CD4-positive, CD25-positive, alpha-beta regulatory T cell (primary cell): ENCODE measurements at regions not wholly inside any gene's neighbourhood (a gene's known extent, or its start where the extent isn't known, plus 50 kb on each side); places are given as distances from the start of the nearest gene placed in this dataset.

Experiments used
- ATAC-seq, 2 donors: fragments of 150-1000 bp; cut with Tn5 transposase; one replicate each; pipeline ENCODE4 v1.10.0; 2021; ENCODE audit warnings: low read depth in 2 of 2, moderate number of reproducible peaks in 2 of 2, moderate library complexity in 1 of 2
- DNase-seq, 3 donors: peaks; one replicate each; pipeline versions ENCODE4 v3.0.0 to v3.0.0-alpha.2; 2012 to 2022; ENCODE audit warnings: mixed read lengths in 1 of 3
- H3K27ac ChIP-seq: one replicate; pipeline ENCODE4 v1.7.0; 2013; ENCODE audit warnings: mild to moderate bottlenecking, low read length; ENCODE audit not compliant: insufficient read depth, poor library complexity, severe bottlenecking
- H3K27me3 ChIP-seq: one replicate; pipeline ENCODE4 v1.7.0; 2013; ENCODE audit warnings: low read length; ENCODE audit not compliant: control insufficient read depth, insufficient read depth
- H3K36me3 ChIP-seq: one replicate; pipeline ENCODE4 v1.7.0; 2013; ENCODE audit warnings: mild to moderate bottlenecking, low read length, moderate library complexity; ENCODE audit not compliant: control insufficient read depth, insufficient read depth
- H3K4me1 ChIP-seq: 2 replicates; pipeline ENCODE4 v1.7.0; 2013; ENCODE audit warnings: mild to moderate bottlenecking, low read length; ENCODE audit not compliant: insufficient read depth, control insufficient read depth, poor library complexity, severe bottlenecking
- H3K4me3 ChIP-seq: one replicate; pipeline ENCODE4 v1.7.0; 2013; ENCODE audit warnings: low read depth, mild to moderate bottlenecking, low read length, moderate library complexity
- H3K9me3 ChIP-seq, 2 experiments: 1 replicate in 1 of 2; 2 replicates in 1 of 2; pipeline ENCODE4 v1.7.0; 2013; ENCODE audit warnings: low read length in 2 of 2, mild to moderate bottlenecking in 1 of 2, moderate library complexity in 1 of 2; ENCODE audit not compliant: control insufficient read depth in 2 of 2
- H3K27ac Mint-ChIP-seq, 3 donors: one replicate each; pipeline ENCODE4 v1.8.0; 2020 to 2022; ENCODE audit warnings: mild to moderate bottlenecking in 3 of 3, mixed read lengths in 3 of 3, moderate library complexity in 2 of 3
- H3K27me3 Mint-ChIP-seq: one replicate; pipeline ENCODE4 v1.8.0; 2022; ENCODE audit warnings: mild to moderate bottlenecking, mixed read lengths
- H3K36me3 Mint-ChIP-seq: one replicate; pipeline ENCODE4 v1.8.0; 2020; ENCODE audit warnings: mixed read lengths
- H3K4me1 Mint-ChIP-seq, 4 donors: one replicate each; pipeline ENCODE4 v1.8.0; 2020 to 2022; ENCODE audit warnings: mixed read lengths in 4 of 4, mild to moderate bottlenecking in 1 of 4
- H3K4me3 Mint-ChIP-seq, 4 donors: one replicate each; pipeline ENCODE4 v1.8.0; 2020 to 2022; ENCODE audit warnings: mild to moderate bottlenecking in 4 of 4, mixed read lengths in 4 of 4, moderate library complexity in 3 of 4
- H3K9me3 Mint-ChIP-seq, 7 donors: one replicate each; pipeline ENCODE4 v1.8.0; 2020 to 2022; ENCODE audit warnings: mixed read lengths in 7 of 7, mild to moderate bottlenecking in 3 of 7, moderate library complexity in 2 of 7

DNA sequence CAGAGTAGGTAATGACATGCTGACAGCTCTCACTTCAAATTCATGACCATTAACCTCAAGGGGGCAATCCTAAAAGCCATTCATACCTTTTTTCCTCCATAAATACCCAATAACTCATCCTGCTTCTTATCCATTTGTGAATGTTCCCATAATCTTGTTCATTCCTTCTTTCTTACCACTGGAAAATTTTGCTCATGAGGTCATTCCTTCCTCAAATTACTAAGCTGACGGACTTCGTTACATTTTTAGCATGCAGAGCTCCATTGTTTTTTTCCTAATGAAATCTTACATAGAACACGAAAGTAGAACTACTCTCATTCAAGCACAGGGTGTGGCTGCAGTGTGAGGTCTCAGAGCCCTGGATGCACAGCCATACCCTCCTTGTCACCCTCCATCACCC lies 276.5 kb upstream of the DPYD start:
- no peak overlapping the region for H3K27ac ChIP-seq
- Mint-ChIP-seq H3K9me3 (peaks cover 0 to 6% (median 2%) of the 10 kb centered on the region in 7 donors), H3K27me3 (no peaks in the 10 kb centered on the region), H3K27ac (no peak overlapping the region), H3K4me1 (no peaks in the 10 kb centered on the region), H3K4me3 (no peak overlapping the region), H3K36me3 (no peaks in the 10 kb centered on the region)
- H3K36me3 ChIP-seq = no peaks in the 10 kb centered on the region
- ATAC-seq (no peak), DNase-seq (no peak)
- no peaks in the 10 kb centered on the region for H3K27me3 ChIP-seq
- no peak overlapping the region for H3K4me3 ChIP-seq
- no peaks in the 10 kb centered on the region for H3K4me1 ChIP-seq
- H3K9me3 ChIP-seq = no peaks in the 10 kb centered on the region

DNA sequence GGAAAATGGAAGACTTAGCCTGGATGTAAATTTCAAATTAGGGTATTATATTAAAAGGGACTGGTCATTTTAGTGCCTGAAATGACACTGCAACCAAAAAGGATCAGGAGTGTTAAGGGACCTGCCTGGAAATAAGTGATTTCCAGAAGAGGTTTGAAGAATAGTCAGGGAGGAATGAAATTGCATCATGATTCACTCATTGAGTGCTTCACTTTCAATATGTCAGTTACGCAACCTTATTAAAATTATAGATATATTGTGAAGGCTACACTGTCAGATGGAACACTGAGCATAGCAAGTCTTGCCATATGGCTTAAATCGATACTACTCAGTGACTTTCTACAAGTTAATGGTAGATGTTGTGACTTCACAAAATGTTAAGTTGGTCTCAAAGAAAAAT lies 275.2 kb upstream of the DPYD start:
- H3K27ac ChIP-seq = no peak overlapping the region
- no peak for ATAC-seq
- Mint-ChIP-seq H3K27ac (no peak overlapping the region), H3K36me3 (no peaks in the 10 kb centered on the region), H3K4me1 (no peaks in the 10 kb centered on the region), H3K4me3 (no peak overlapping the region), H3K27me3 (no peaks in the 10 kb centered on the region), H3K9me3 (peaks cover 0 to 5% (median 1%) of the 10 kb centered on the region in 7 donors)
- no peak for DNase-seq
- H3K27me3 ChIP-seq = no peaks in the 10 kb centered on the region
- no peaks in the 10 kb centered on the region for H3K9me3 ChIP-seq
- H3K4me1 ChIP-seq = no peaks in the 10 kb centered on the region
- H3K36me3 ChIP-seq = no peaks in the 10 kb centered on the region
- no peak overlapping the region for H3K4me3 ChIP-seq

DNA sequence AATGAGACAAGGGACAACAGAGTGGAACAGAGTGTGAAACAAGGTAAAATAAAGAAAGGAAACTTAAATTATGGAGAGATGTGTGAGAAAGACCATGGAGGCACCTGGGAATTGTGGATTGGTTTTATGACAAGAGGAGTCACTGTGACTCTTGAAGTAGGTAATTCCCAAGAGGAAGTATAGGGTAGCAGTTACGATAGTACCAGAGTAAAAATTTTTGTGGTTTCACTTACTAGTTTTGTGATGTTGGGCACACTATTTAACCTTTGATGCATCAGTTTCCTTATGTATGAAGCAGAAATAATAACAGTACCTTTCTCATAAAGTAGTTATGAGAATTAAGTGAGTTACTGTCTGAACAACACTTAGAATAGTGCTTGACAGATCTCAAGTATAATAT lies 267.9 kb upstream of the DPYD start:
- no peaks in the 10 kb centered on the region for H3K9me3 ChIP-seq
- H3K4me3 ChIP-seq = no peak overlapping the region
- Mint-ChIP-seq H3K9me3 (peaks cover 0 to 3% (median 0%) of the 10 kb centered on the region in 7 donors), H3K4me1 (no peaks in the 10 kb centered on the region), H3K27me3 (peaks cover 4% of the 10 kb centered on the region), H3K4me3 (no peak overlapping the region), H3K36me3 (no peaks in the 10 kb centered on the region), H3K27ac (no peak overlapping the region)
- no peaks in the 10 kb centered on the region for H3K27me3 ChIP-seq
- H3K27ac ChIP-seq = no peak overlapping the region
- ATAC-seq (no peak), DNase-seq (no peak)
- H3K4me1 ChIP-seq = no peaks in the 10 kb centered on the region
- H3K36me3 ChIP-seq = no peaks in the 10 kb centered on the region

- Histone ChIP-seq H3K4me3 (no peak overlapping the region), H3K27ac (no peak overlapping the region), H3K36me3 (no peaks in the 10 kb centered on the region), H3K4me1 (no peaks in the 10 kb centered on the region), H3K27me3 (no peaks in the 10 kb centered on the region), H3K9me3 (no peaks in the 10 kb centered on the region)
- Mint-ChIP-seq H3K36me3 (no peaks in the 10 kb centered on the region), H3K4me3 (no peak overlapping the region), H3K27ac (no peak overlapping the region), H3K9me3 (no peaks in the 10 kb centered on the region), H3K4me1 (no peaks in the 10 kb centered on the region), H3K27me3 (peaks cover 4% of the 10 kb centered on the region)
- DNase-seq (no peak), ATAC-seq (no peak)
Measured at GRCh38 chr1:98184856-98185255, 264.0 kb upstream of the DPYD start.

DNA sequence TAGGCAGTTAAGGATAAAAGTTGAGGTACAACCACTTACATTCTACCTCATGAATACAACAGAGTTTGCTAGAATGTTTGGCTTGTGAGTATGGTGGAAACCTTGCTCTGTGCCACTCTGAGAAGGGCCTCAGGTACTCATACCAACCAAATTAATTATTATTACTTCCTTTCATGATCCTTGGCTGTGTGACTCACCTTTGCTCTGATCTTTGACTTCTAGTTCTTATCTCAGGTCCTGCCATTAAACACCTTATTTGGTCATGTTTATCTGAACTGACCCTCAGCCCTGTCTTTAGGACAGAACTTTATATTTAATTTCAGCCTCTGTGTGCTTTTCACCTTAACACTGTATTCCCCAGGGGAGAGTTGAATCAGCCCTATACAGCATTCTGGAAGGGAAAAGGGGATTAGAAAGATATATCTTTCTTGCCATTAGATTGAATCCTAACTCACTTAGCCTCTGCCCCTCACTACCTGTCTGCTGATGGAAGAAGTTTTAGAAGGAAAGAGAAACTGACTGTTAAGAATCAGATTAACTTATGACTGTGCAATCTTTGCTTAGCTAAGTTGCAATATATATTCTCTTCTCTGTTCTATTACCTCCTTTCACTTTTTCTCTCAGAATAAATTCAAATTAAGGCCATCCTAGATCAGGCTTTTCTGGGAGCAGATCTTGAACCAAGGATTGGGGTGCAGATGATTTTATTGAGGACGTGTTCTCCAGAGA lies 260.4 kb upstream of the DPYD start:
- no peak overlapping the region for H3K4me3 Mint-ChIP-seq
- H3K27me3 Mint-ChIP-seq = peaks cover 4% of the 10 kb centered on the region
- DNase-seq = no peak
- H3K9me3 Mint-ChIP-seq = no peaks in the 10 kb centered on the region
- Histone ChIP-seq H3K27me3 (no peaks in the 10 kb centered on the region), H3K36me3 (no peaks in the 10 kb centered on the region), H3K4me1 (no peaks in the 10 kb centered on the region), H3K9me3 (no peaks in the 10 kb centered on the region), H3K4me3 (no peak overlapping the region), H3K27ac (no peak overlapping the region)
- no peak overlapping the region for H3K27ac Mint-ChIP-seq
- ATAC-seq = no peak
- H3K4me1 Mint-ChIP-seq = no peaks in the 10 kb centered on the region
- H3K36me3 Mint-ChIP-seq = no peaks in the 10 kb centered on the region

GRCh38 chr1:98179151-98179773 lies 258.4 kb upstream of the DPYD start:
- H3K4me3 Mint-ChIP-seq = no peak overlapping the region
- H3K9me3 ChIP-seq = no peaks in the 10 kb centered on the region
- DNase-seq (no peak), ATAC-seq (no peak)
- no peaks in the 10 kb centered on the region for H3K9me3 Mint-ChIP-seq
- H3K4me3 ChIP-seq = no peak overlapping the region
- no peaks in the 10 kb centered on the region for H3K27me3 ChIP-seq
- H3K27ac Mint-ChIP-seq = no peak overlapping the region
- H3K36me3 Mint-ChIP-seq = no peaks in the 10 kb centered on the region
- no peaks in the 10 kb centered on the region for H3K4me1 ChIP-seq
- no peak overlapping the region for H3K27ac ChIP-seq
- H3K36me3 ChIP-seq = no peaks in the 10 kb centered on the region
- peaks cover 5% of the 10 kb centered on the region for H3K27me3 Mint-ChIP-seq
- no peaks in the 10 kb centered on the region for H3K4me1 Mint-ChIP-seq

DNA sequence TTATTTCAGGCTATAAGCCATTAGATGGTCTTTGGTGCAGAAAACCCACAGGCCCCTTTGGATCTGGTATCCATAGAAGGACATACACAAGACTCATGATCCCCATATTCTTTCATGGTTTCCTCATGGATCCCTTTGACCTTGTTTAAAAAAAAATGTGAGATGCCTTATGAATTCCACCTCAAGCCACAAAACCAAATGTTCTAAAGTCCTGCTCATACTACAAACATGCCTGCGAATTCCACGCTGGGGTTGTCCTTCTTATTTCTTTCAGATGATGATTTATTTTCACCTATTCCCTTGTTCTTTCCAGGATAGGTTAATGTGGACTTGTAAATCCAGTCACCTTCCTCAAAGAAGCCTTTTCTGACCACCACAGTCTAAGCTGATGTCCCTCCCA lies 256.9 kb upstream of the DPYD start:
- Histone ChIP-seq H3K9me3 (no peaks in the 10 kb centered on the region), H3K27me3 (no peaks in the 10 kb centered on the region), H3K27ac (no peak overlapping the region), H3K4me1 (no peaks in the 10 kb centered on the region), H3K36me3 (no peaks in the 10 kb centered on the region), H3K4me3 (no peak overlapping the region)
- ATAC-seq (no peak), DNase-seq (no peak)
- Mint-ChIP-seq H3K36me3 (no peaks in the 10 kb centered on the region), H3K4me1 (no peaks in the 10 kb centered on the region), H3K9me3 (peaks cover 0 to 3% (median 0%) of the 10 kb centered on the region in 7 donors), H3K4me3 (no peak overlapping the region), H3K27me3 (peaks cover 5% of the 10 kb centered on the region), H3K27ac (no peak overlapping the region)

DNA sequence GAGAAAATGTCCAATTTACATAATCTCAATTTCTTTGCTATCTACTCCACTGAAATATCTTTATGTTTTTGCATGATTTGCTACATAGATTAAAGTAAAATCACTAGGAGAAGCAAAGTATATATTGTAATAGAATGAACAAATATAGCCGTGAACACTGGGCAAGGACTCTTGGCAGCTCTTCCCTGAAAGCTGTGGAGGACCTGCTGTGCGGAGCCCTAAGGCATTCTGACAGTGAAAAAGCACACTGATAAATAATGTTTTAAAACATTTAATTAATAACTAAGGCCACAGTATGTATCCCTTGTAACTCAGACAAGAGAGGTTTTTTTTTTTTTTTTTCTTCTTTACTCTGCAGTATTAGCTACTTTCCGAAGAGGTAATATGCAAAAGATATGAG lies 256.1 kb upstream of the DPYD start:
- Mint-ChIP-seq H3K27ac (no peak overlapping the region), H3K4me3 (no peak overlapping the region)

More for the DNA sequence above, 256.1 kb upstream of the DPYD start:
- ATAC-seq (no peak), DNase-seq (no peak)
- H3K36me3 Mint-ChIP-seq = no peaks in the 10 kb centered on the region
- H3K36me3 ChIP-seq = no peaks in the 10 kb centered on the region
- no peaks in the 10 kb centered on the region for H3K27me3 ChIP-seq
- no peak overlapping the region for H3K4me3 ChIP-seq
- H3K27me3 Mint-ChIP-seq = peaks cover 5% of the 10 kb centered on the region
- no peaks in the 10 kb centered on the region for H3K4me1 Mint-ChIP-seq
- H3K9me3 Mint-ChIP-seq = peaks cover 0 to 3% (median 0%) of the 10 kb centered on the region in 7 donors
- H3K4me1 ChIP-seq = no peaks in the 10 kb centered on the region
- H3K9me3 ChIP-seq = no peaks in the 10 kb centered on the region
- no peak overlapping the region for H3K27ac ChIP-seq
